ENCODE measurements at regions not wholly inside any gene's neighbourhood (a gene's known extent, or its start where the extent isn't known, plus 50 kb on each side); places are given as distances from the start of the nearest gene placed in this dataset.
A peak's percentile ranks its signal among the peaks of the same experiment; 100 is the strongest.
"Not testable (repeated sequence)": the region's sequence is repeated elsewhere in the genome, so short reads cannot be mapped to it uniquely, and the experiment has no call there.

GRCh38 chr7:89401099-89401498 lies 605.6 kb upstream of the TEX47 start:
- DNase-seq: no peak

GRCh38 chr7:89401690-89402089 lies 606.2 kb upstream of the TEX47 start:
- no peak for DNase-seq

GRCh38 chr7:89451911-89452310 lies 656.4 kb upstream of the TEX47 start:
- no peak for DNase-seq

- no peak for DNase-seq
Observed at GRCh38 chr7:89456556-89456955, 661.0 kb upstream of the TEX47 start.

GRCh38 chr7:89458114-89458513 lies 662.6 kb upstream of the TEX47 start:
- no peak for DNase-seq

- no peak for DNase-seq
Observed at GRCh38 chr7:89474456-89474855, 678.9 kb upstream of the TEX47 start.

- DNase-seq: no peak
Observed at GRCh38 chr7:89477991-89478390, 676.3 kb upstream of the STEAP1 start.

- no peak for DNase-seq
Observed at GRCh38 chr7:89495704-89496103, 658.6 kb upstream of the STEAP1 start.

- no peak for DNase-seq
Observed at GRCh38 chr7:89500084-89500483, 654.2 kb upstream of the STEAP1 start.

GRCh38 chr7:89503281-89503680 lies 651.0 kb upstream of the STEAP1 start:
- DNase-seq: no peak

GRCh38 chr7:89507034-89507433 lies 647.2 kb upstream of the STEAP1 start:
- no peak for DNase-seq

- no peak for DNase-seq
Observed at GRCh38 chr7:89511900-89512299, 642.4 kb upstream of the STEAP1 start.

- no peak for DNase-seq
Observed at GRCh38 chr7:89514970-89515369, 639.3 kb upstream of the STEAP1 start.

- DNase-seq: no peak
Observed at GRCh38 chr7:89517815-89518214, 636.5 kb upstream of the STEAP1 start.

- DNase-seq: no peak
Observed at GRCh38 chr7:89549768-89550167, 604.5 kb upstream of the STEAP1 start.

GRCh38 chr7:89554209-89554608 lies 600.1 kb upstream of the STEAP1 start:
- no peak for DNase-seq

GRCh38 chr7:89559596-89559995 lies 594.7 kb upstream of the STEAP1 start:
- DNase-seq: no peak

- DNase-seq: no peak
Observed at GRCh38 chr7:89563597-89563996, 590.7 kb upstream of the STEAP1 start.

- DNase-seq: no peak
Observed at GRCh38 chr7:89584896-89585295, 569.4 kb upstream of the STEAP1 start.

GRCh38 chr7:89593125-89593524 lies 561.1 kb upstream of the STEAP1 start:
- no peak for DNase-seq

GRCh38 chr7:89602984-89603383 lies 551.3 kb upstream of the STEAP1 start:
- no peak for DNase-seq

GRCh38 chr7:89605362-89605761 lies 548.9 kb upstream of the STEAP1 start:
- DNase-seq: peak in 18 of 56 donors; percentile 1 to 42 (median 14)

- DNase-seq: no peak
Observed at GRCh38 chr7:89606511-89606910, 547.8 kb upstream of the STEAP1 start.

GRCh38 chr7:89607792-89608191 lies 546.5 kb upstream of the STEAP1 start:
- no peak for DNase-seq

- DNase-seq: not testable (repeated sequence)
Observed at GRCh38 chr7:89616829-89617228, 537.4 kb upstream of the STEAP1 start.
